SJCRH30 (cell line): ENCODE measurements at regions not wholly inside any gene's neighbourhood (a gene's known extent, or its start where the extent isn't known, plus 50 kb on each side); places are given as distances from the start of the nearest gene placed in this dataset.

Experiments
- DNase-seq, 2 experiments: peaks; one replicate each; pipeline ENCODE4 v3.0.0-alpha.2; 2015 to 2020
- H3K27ac ChIP-seq: fragments of 250-450 bp; sonication (Bioruptor Pico); 2 replicates; pipeline ENCODE4 v1.5.1; 2020; ENCODE audit warnings: mild to moderate bottlenecking, moderate library complexity
- H3K27me3 ChIP-seq: fragments of 250-450 bp; sonication (Bioruptor Pico); 2 replicates; pipeline ENCODE4 v1.5.1; 2020; ENCODE audit warnings: mild to moderate bottlenecking, moderate library complexity
- H3K36me3 ChIP-seq: fragments of 250-450 bp; sonication (Bioruptor Pico); 2 replicates; pipeline ENCODE4 v1.5.1; 2020; ENCODE audit warnings: mild to moderate bottlenecking, moderate library complexity
- H3K4me1 ChIP-seq: fragments of 250-450 bp; sonication (Bioruptor Pico); 2 replicates; pipeline ENCODE4 v1.5.1; 2020; ENCODE audit warnings: mild to moderate bottlenecking, moderate library complexity
- H3K4me3 ChIP-seq: fragments of 250-450 bp; sonication (Bioruptor Pico); 2 replicates; pipeline ENCODE4 v1.5.1; 2020; ENCODE audit warnings: mild to moderate bottlenecking, moderate library complexity
- H3K9me3 ChIP-seq: fragments of 250-450 bp; sonication (Bioruptor Pico); replicated peaks from 2 replicates; pipeline ENCODE4 v1.5.1; 2020; ENCODE audit warnings: mild to moderate bottlenecking, moderate library complexity

DNA sequence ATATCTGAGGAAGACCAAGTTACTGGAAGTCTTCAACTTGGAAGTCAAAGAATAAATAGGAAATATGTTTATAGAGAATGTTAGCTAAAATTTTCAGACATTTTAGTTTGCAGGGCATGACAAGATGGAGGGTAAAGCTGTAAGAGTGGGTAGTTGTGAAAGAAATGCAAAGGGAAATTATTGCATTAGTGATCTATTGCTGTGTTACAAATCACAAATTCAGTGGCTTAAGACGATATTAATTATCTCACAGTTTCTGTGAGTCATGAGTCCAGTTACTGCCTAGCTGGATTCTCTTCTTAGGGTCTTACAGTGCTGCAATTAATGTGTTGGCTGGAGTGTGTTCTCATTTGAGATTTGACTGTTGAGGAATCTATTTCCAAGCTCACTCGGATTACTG lies 62.9 kb upstream of the CAMK2D start:
- Histone ChIP-seq H3K4me3 (no peak overlapping the region), H3K27me3 (no peaks in the 10 kb centered on the region), H3K36me3 (no peaks in the 10 kb centered on the region), H3K4me1 (peaks cover 48% of the 10 kb centered on the region), H3K9me3 (no peaks in the 10 kb centered on the region; the same call in 1 of the 2 replicates), H3K27ac (no peak overlapping the region)
- no peak for DNase-seq

- Histone ChIP-seq H3K4me3 (no peak overlapping the region), H3K9me3 (no peaks in the 10 kb centered on the region; the same call in 1 of the 2 replicates), H3K36me3 (no peaks in the 10 kb centered on the region), H3K27ac (peak overlapping the region; percentile 53), H3K4me1 (peaks cover 48% of the 10 kb centered on the region), H3K27me3 (no peaks in the 10 kb centered on the region)
- peak; percentile 10 to 42 for DNase-seq
These were observed 61.7 kb upstream of the CAMK2D start for GRCh38 chr4:113823291-113823659.

GRCh38 chr4:113822555-113823290 lies 61.2 kb upstream of the CAMK2D start:
- Histone ChIP-seq H3K27me3 (no peaks in the 10 kb centered on the region), H3K4me3 (no peak overlapping the region), H3K9me3 (no peaks in the 10 kb centered on the region; the same call in 1 of the 2 replicates), H3K4me1 (peaks cover 48% of the 10 kb centered on the region), H3K36me3 (no peaks in the 10 kb centered on the region), H3K27ac (peak overlapping the region; percentile 53)
- DNase-seq = no peak

- H3K27ac ChIP-seq = peak overlapping the region; percentile 53
- H3K36me3 ChIP-seq = no peaks in the 10 kb centered on the region
- peaks cover 48% of the 10 kb centered on the region for H3K4me1 ChIP-seq
- no peak overlapping the region for H3K4me3 ChIP-seq
- DNase-seq = peak; percentile 10 to 42
- H3K9me3 ChIP-seq = no peaks in the 10 kb centered on the region; the same call in 1 of the 2 replicates
- no peaks in the 10 kb centered on the region for H3K27me3 ChIP-seq
These were observed 60.3 kb upstream of the CAMK2D start for GRCh38 chr4:113821856-113822255.

DNA sequence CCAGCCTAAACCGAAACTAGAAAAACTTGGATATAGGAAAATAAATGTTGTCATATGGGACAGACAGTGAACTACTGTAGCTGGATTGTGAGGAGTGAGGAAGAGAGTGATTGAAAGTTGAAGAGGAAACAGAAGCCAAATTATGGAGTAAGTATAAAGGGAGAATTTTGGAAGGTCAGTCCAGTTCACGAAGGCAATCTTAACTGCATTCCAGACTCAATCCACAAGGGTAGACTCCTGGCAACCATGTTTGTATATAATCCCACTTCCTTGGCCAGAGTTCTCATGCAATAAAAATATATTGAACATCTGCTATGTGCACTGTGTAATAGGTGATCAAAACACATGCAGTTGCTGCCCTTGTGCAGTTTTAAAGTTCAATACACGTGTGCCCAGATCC lies 58.6 kb upstream of the CAMK2D start:
- H3K9me3 ChIP-seq = no peaks in the 10 kb centered on the region; the same call in 1 of the 2 replicates
- H3K27ac ChIP-seq = no peak overlapping the region
- H3K36me3 ChIP-seq = no peaks in the 10 kb centered on the region
- no peak overlapping the region for H3K4me3 ChIP-seq
- DNase-seq = no peak
- no peaks in the 10 kb centered on the region for H3K27me3 ChIP-seq
- peaks cover 38% of the 10 kb centered on the region for H3K4me1 ChIP-seq

GRCh38 chr4:113815826-113816225 lies 54.3 kb upstream of the CAMK2D start:
- Histone ChIP-seq H3K4me1 (peaks cover 11% of the 10 kb centered on the region), H3K27ac (no peak overlapping the region), H3K9me3 (no peaks in the 10 kb centered on the region), H3K4me3 (no peak overlapping the region), H3K36me3 (no peaks in the 10 kb centered on the region), H3K27me3 (no peaks in the 10 kb centered on the region)
- no peak for DNase-seq

- Histone ChIP-seq H3K9me3 (no peaks in the 10 kb centered on the region), H3K4me1 (peaks cover 9% of the 10 kb centered on the region)
These were observed 49.8 kb upstream of the CAMK2D start for GRCh38 chr4:113811359-113811758.

More at GRCh38 chr4:113811359-113811758, 49.8 kb upstream of the CAMK2D start:
- Histone ChIP-seq H3K27me3 (no peaks in the 10 kb centered on the region), H3K36me3 (no peaks in the 10 kb centered on the region), H3K4me3 (no peak overlapping the region), H3K27ac (no peak overlapping the region)
- no peak for DNase-seq
